ENCODE measurements at regions not wholly inside any gene's neighbourhood (a gene's known extent, or its start where the extent isn't known, plus 50 kb on each side); places are given as distances from the start of the nearest gene placed in this dataset.

- no peak for TF ChIP-seq POLR2A (IDR thresholded peaks at IDR 0.05; ENCODE audit: low read length)
- no peak for TF ChIP-seq GATA1 (IDR thresholded peaks at IDR 0.05; ENCODE audit: low read depth, low read length)
These were observed 65.9 kb upstream of the TNIK start for GRCh38 chr3:171526146-171526545.
